Neural crest cell (in vitro differentiated cells): ENCODE measurements at regions not wholly inside any gene's neighbourhood (a gene's known extent, or its start where the extent isn't known, plus 50 kb on each side); places are given as distances from the start of the nearest gene placed in this dataset.
"Not testable (repeated sequence)": the region's sequence is repeated elsewhere in the genome, so short reads cannot be mapped to it uniquely, and the experiment has no call there.

Experiments used
- DNase-seq: peaks from one replicate; pipeline ENCODE4 v3.0.0; 2021; ENCODE audit warnings: low read depth, mixed read lengths, low spot score
- H3K27ac Mint-ChIP-seq: one replicate; pipeline ENCODE4 v1.8.0; 2021; ENCODE audit warnings: mild to moderate bottlenecking, mixed read lengths; ENCODE audit not compliant: unreplicated experiment
- H3K27me3 Mint-ChIP-seq: 2 replicates; pipeline ENCODE4 v1.8.0; 2021; ENCODE audit warnings: low read depth, mild to moderate bottlenecking, mixed read lengths
- H3K36me3 Mint-ChIP-seq: 2 replicates; pipeline ENCODE4 v1.8.0; 2021; ENCODE audit warnings: low read depth, mild to moderate bottlenecking, mixed read lengths
- H3K4me1 Mint-ChIP-seq: 2 replicates; pipeline ENCODE4 v1.8.0; 2021; ENCODE audit warnings: mixed read lengths
- H3K4me3 Mint-ChIP-seq: one replicate; pipeline ENCODE4 v1.8.0; 2021; ENCODE audit warnings: mild to moderate bottlenecking, mixed read lengths
- H3K9me3 Mint-ChIP-seq: 2 replicates; pipeline ENCODE4 v1.8.0; 2021; ENCODE audit warnings: mixed read lengths
- CTCF ChIP-seq: fragments of 200-600 bp; sonication (generic); conservative IDR thresholded peaks from 2 replicates; pipeline ENCODE4 v1.5.0; 2021; ENCODE audit warnings: antibody characterized with exemption, mild to moderate bottlenecking

GRCh38 chrX:104392350-104392749, 137.6 kb upstream of the ESX1 start:
- no peak overlapping the region for H3K27ac Mint-ChIP-seq
- H3K4me1 Mint-ChIP-seq, result no peaks in the 10 kb centered on the region
- no peak for DNase-seq
- no peaks in the 10 kb centered on the region for H3K36me3 Mint-ChIP-seq
- no peak overlapping the region for H3K4me3 Mint-ChIP-seq
- H3K27me3 Mint-ChIP-seq, result peaks cover 2% of the 10 kb centered on the region
- no peaks in the 10 kb centered on the region for H3K9me3 Mint-ChIP-seq
- no peak for TF ChIP-seq CTCF

GRCh38 chrX:104391906-104392305, 137.2 kb upstream of the ESX1 start:
- no peaks in the 10 kb centered on the region for H3K4me1 Mint-ChIP-seq
- H3K9me3 Mint-ChIP-seq, result no peaks in the 10 kb centered on the region
- DNase-seq, result no peak
- no peak for TF ChIP-seq CTCF
- H3K4me3 Mint-ChIP-seq, result no peak overlapping the region
- no peaks in the 10 kb centered on the region for H3K36me3 Mint-ChIP-seq
- no peak overlapping the region for H3K27ac Mint-ChIP-seq
- peaks cover 2% of the 10 kb centered on the region for H3K27me3 Mint-ChIP-seq

GRCh38 chrX:104376937-104377336, 122.2 kb upstream of the ESX1 start:
- H3K27ac Mint-ChIP-seq, result no peak overlapping the region
- DNase-seq, result no peak
- no peak overlapping the region for H3K4me3 Mint-ChIP-seq
- no peaks in the 10 kb centered on the region for H3K36me3 Mint-ChIP-seq
- no peaks in the 10 kb centered on the region for H3K4me1 Mint-ChIP-seq
- H3K9me3 Mint-ChIP-seq, result peaks cover 8% of the 10 kb centered on the region
- no peak for TF ChIP-seq CTCF
- H3K27me3 Mint-ChIP-seq, result peaks cover 2% of the 10 kb centered on the region

- Mint-ChIP-seq H3K9me3 (peaks cover 5% of the 10 kb centered on the region), H3K4me3 (no peak overlapping the region), H3K27ac (no peak overlapping the region), H3K27me3 (no peaks in the 10 kb centered on the region), H3K4me1 (peaks cover 7% of the 10 kb centered on the region), H3K36me3 (no peaks in the 10 kb centered on the region)
- no peak for TF ChIP-seq CTCF
- DNase-seq, result no peak
These were observed 117.8 kb upstream of the ESX1 start for GRCh38 chrX:104372547-104372946.

GRCh38 chrX:104370089-104370488, 115.4 kb upstream of the ESX1 start:
- H3K36me3 Mint-ChIP-seq, result peaks cover 3% of the 10 kb centered on the region
- H3K27ac Mint-ChIP-seq, result no peak overlapping the region
- no peaks in the 10 kb centered on the region for H3K27me3 Mint-ChIP-seq
- H3K4me1 Mint-ChIP-seq, result peaks cover 17% of the 10 kb centered on the region
- H3K4me3 Mint-ChIP-seq, result no peak overlapping the region
- TF ChIP-seq CTCF, result peak; percentile 53
- peaks cover 13% of the 10 kb centered on the region for H3K9me3 Mint-ChIP-seq
- no peak for DNase-seq

- H3K9me3 Mint-ChIP-seq, H3K4me1 Mint-ChIP-seq, H3K27me3 Mint-ChIP-seq, DNase-seq, H3K4me3 Mint-ChIP-seq, H3K27ac Mint-ChIP-seq: not testable (repeated sequence)
- peaks cover 14% of the 10 kb centered on the region for H3K36me3 Mint-ChIP-seq
These were observed 106.0 kb upstream of the ESX1 start for GRCh38 chrX:104360774-104361173.
